ENCODE measurements at regions not wholly inside any gene's neighbourhood (a gene's known extent, or its start where the extent isn't known, plus 50 kb on each side); places are given as distances from the start of the nearest gene placed in this dataset.

GRCh38 chr9:81370650-81371049 lies 318.7 kb downstream of the TLE1 start (continued):
- TF ChIP-seq KAT2A (conservative IDR thresholded peaks at IDR 0.05; ENCODE audit: control insufficient read depth, low read depth, low read length) (no peak), MAX (IDR thresholded peaks at IDR 0.05; ENCODE audit: low read depth, low read length) (no peak), HCFC1 (IDR thresholded peaks at IDR 0.05; ENCODE audit: low read length) (no peak), GATAD2B (conservative IDR thresholded peaks at IDR 0.05; ENCODE audit: low read depth) (no peak), ETV6 (conservative IDR thresholded peaks at IDR 0.05 in 1 of 2, IDR thresholded peaks at IDR 0.05 in 1 of 2; ENCODE audit: borderline replicate concordance in 1 of 2, low read depth in 1 of 2) (no peak), HDAC2 (IDR thresholded peaks at IDR 0.05) (no peak), PML (IDR thresholded peaks at IDR 0.05; ENCODE audit: low read length) (no peak), SMC3 (IDR thresholded peaks at IDR 0.05; ENCODE audit: borderline replicate concordance, low read length) (no peak), CHD4 (IDR thresholded peaks at IDR 0.05) (no peak), PAX8 (IDR thresholded peaks at IDR 0.05) (no peak), TCF3 (IDR thresholded peaks at IDR 0.05; ENCODE audit: borderline replicate concordance, insufficient read depth, low read depth, low read length) (no peak)

DNA sequence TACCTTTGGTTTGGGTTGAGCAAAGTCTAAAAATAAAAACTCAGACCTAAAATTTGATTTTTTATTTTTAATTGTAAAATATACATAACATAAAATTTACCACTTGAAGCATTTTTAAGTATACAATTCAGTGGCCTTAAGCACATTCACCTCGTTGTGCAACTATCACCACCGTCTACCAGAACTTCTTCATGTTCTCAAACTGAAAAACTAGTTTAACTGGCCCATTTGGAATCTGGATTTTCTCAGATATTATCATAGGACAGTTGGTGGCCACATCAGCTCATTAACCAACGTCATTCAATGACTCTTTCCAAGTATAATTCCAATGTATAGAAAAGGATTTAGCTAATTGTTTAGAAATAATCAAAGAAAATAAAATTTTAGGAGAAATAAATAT lies 319.3 kb downstream of the TLE1 start:
- ATAC-seq = no peak
- Histone ChIP-seq H3K27ac (ENCODE audit: control insufficient read depth, insufficient read depth) (no peak overlapping the region), H3K27me3 (replicated peaks in 1 of 2; ENCODE audit: control insufficient read depth in 2 of 2, insufficient read depth in 2 of 2, low read length in 1 of 2) (no peaks in the 10 kb centered on the region), H3K36me3 (ENCODE audit: control insufficient read depth in 2 of 2, insufficient read depth in 2 of 2, low read length in 1 of 2) (no peaks in the 10 kb centered on the region), H3K9ac (ENCODE audit: control insufficient read depth, insufficient read depth, low read length) (no peak overlapping the region), H4K20me1 (ENCODE audit: control insufficient read depth, insufficient read depth) (no peaks in the 10 kb centered on the region), H3K79me2 (ENCODE audit: control insufficient read depth, insufficient read depth, low read length) (no peaks in the 10 kb centered on the region), H2AFZ (ENCODE audit: control insufficient read depth, low read depth, low read length) (no peak overlapping the region), H3K4me3 (no peak overlapping the region), H3K4me1 (ENCODE audit: control insufficient read depth, insufficient read depth, low read length) (no peaks in the 10 kb centered on the region), H3K4me2 (ENCODE audit: control insufficient read depth, insufficient read depth) (no peak overlapping the region), H3K9me3 (replicated peaks; ENCODE audit: control insufficient read depth, insufficient read depth, low read length) (no peaks in the 10 kb centered on the region)
- no peak for DNase-seq (ENCODE audit: low read depth, low spot score)
- in situ Hi-C loops (cut with MboI) (no loop called here), intact Hi-C loops (cut with micrococcal nuclease; ENCODE audit: unreplicated experiment) (no loop called here)
- ChIA-PET POLR2A (no interaction called here), SMC1A (ENCODE audit: uncharacterized antibody, unreplicated experiment) (no interaction called here), CTCF (no interaction called here), RAD21 (ENCODE audit: unreplicated experiment) (no interaction called here)
- WGBS (ENCODE audit: insufficient coverage, insufficient replicate concordance, low lambda C conversion rate, missing lambda C conversion rate) = 3% methylated on average over 3 of the region's 3 CpGs
- TF ChIP-seq RBBP5 (conservative IDR thresholded peaks at IDR 0.05) (no peak), BACH1 (IDR thresholded peaks at IDR 0.05; ENCODE audit: borderline replicate concordance) (no peak), NFXL1 (IDR thresholded peaks at IDR 0.05; ENCODE audit: borderline replicate concordance) (no peak), MAX (IDR thresholded peaks at IDR 0.05; ENCODE audit: low read depth, low read length) (no peak), STAT3 (IDR thresholded peaks at IDR 0.05; ENCODE audit: low read depth, low read length) (no peak), ATF2 (IDR thresholded peaks at IDR 0.05; ENCODE audit: low read length) (no peak), BMI1 (IDR thresholded peaks at IDR 0.05; ENCODE audit: borderline replicate concordance) (no peak), HDGF (IDR thresholded peaks at IDR 0.05) (no peak), HDAC6 (IDR thresholded peaks at IDR 0.05; ENCODE audit: unreplicated experiment) (no peak), GATAD2B (conservative IDR thresholded peaks at IDR 0.05; ENCODE audit: low read depth) (no peak), ETV6 (conservative IDR thresholded peaks at IDR 0.05 in 1 of 2, IDR thresholded peaks at IDR 0.05 in 1 of 2; ENCODE audit: borderline replicate concordance in 1 of 2, low read depth in 1 of 2) (no peak), TAF1 (IDR thresholded peaks at IDR 0.05; ENCODE audit: borderline replicate concordance, low read depth, low read length) (no peak), MTA3 (IDR thresholded peaks at IDR 0.05; ENCODE audit: borderline replicate concordance, low read length) (no peak), ZSCAN29 (IDR thresholded peaks at IDR 0.05) (no peak)
- TF ChIP-seq, protein P1, sequence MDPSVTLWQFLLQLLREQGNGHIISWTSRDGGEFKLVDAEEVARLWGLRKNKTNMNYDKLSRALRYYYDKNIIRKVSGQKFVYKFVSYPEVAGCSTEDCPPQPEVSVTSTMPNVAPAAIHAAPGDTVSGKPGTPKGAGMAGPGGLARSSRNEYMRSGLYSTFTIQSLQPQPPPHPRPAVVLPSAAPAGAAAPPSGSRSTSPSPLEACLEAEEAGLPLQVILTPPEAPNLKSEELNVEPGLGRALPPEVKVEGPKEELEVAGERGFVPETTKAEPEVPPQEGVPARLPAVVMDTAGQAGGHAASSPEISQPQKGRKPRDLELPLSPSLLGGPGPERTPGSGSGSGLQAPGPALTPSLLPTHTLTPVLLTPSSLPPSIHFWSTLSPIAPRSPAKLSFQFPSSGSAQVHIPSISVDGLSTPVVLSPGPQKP (IDR thresholded peaks at IDR 0.05; ENCODE audit: low read depth, low read length) = no peak
- FAIRE-seq = no peak
- BruUV-seq (replicated peaks) = no TSS peak

Data from GM12878 (cell line).